Gastrocnemius medialis (tissue), 4 donors: ENCODE measurements at regions not wholly inside any gene's neighbourhood (a gene's known extent, or its start where the extent isn't known, plus 50 kb on each side); places are given as distances from the start of the nearest gene placed in this dataset.

Source experiments
- CTCF ChIP-seq, 5 experiments: fragments of 450-650 bp in 3 of 5; fragments of 200-600 bp in 2 of 5; sonication (generic) in 2 of 5; IDR thresholded peaks in 4 of 5; conservative IDR thresholded peaks in 1 of 5; 1 replicate in 4 of 5; 2 replicates in 1 of 5; pipeline ENCODE4 v1.5.1; 2016 to 2019; ENCODE audit warnings: antibody characterized with exemption in 5 of 5, mild to moderate bottlenecking in 3 of 5, moderate library complexity in 3 of 5
- POLR2A ChIP-seq, 2 donors: fragments of 450-650 bp; IDR thresholded peaks; one replicate each; pipeline ENCODE4 v1.6.1; 2017; ENCODE audit warnings: antibody characterized with exemption in 2 of 2, mild to moderate bottlenecking in 2 of 2, moderate library complexity in 2 of 2

DNA sequence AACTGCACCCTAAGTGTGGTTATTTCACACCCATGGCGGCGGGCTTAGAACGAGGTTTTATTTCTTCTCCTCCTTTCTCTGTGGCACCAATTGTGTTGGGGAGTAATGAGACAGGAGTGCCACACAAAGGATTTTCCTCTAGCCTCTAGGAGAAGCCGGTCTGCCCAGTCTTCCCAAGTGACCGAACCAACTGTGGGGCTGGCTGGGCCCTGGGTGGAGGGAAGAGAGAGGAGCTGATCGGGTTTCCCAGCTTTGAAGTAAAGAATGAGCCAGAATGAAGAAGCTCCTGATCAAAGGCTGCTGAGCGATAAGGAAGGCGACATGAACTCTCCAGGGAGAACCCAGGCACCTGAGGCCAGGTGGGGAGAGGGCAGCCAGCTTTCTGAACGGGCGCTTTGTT, 616.0 kb upstream of the BTBD3 start:
- TF ChIP-seq CTCF (IDR thresholded peaks at IDR 0.05 in 4 of 5, conservative IDR thresholded peaks at IDR 0.05 in 1 of 5) (no peak), POLR2A (IDR thresholded peaks at IDR 0.05) (no peak)
